Hepatic stellate cell (primary cell): ENCODE measurements at regions not wholly inside any gene's neighbourhood (a gene's known extent, or its start where the extent isn't known, plus 50 kb on each side); places are given as distances from the start of the nearest gene placed in this dataset.
"Not testable (repeated sequence)": the region's sequence is repeated elsewhere in the genome, so short reads cannot be mapped to it uniquely, and the experiment has no call there.

Source experiments
- DNase-seq: peaks from one replicate; pipeline ENCODE4 v3.0.0; 2011; ENCODE audit warnings: low spot score

- no peak for DNase-seq
Measured at GRCh38 chr6:74282143-74282689, 586.2 kb downstream of the CD109 start.

- no peak for DNase-seq
Measured at GRCh38 chr6:74280130-74280692, 584.2 kb downstream of the CD109 start.

- no peak for DNase-seq
Measured at GRCh38 chr6:74277777-74278186, 581.8 kb downstream of the CD109 start.

GRCh38 chr6:74273541-74273940, 577.5 kb downstream of the CD109 start:
- no peak for DNase-seq

GRCh38 chr6:74269600-74269858, 573.5 kb downstream of the CD109 start:
- DNase-seq: no peak

- no peak for DNase-seq
Measured at GRCh38 chr6:74268815-74269599, 573.0 kb downstream of the CD109 start.

- DNase-seq: no peak
Measured at GRCh38 chr6:74259981-74260380, 564.0 kb downstream of the CD109 start.

- no peak for DNase-seq
Measured at GRCh38 chr6:74256781-74257180, 560.8 kb downstream of the CD109 start.

- no peak for DNase-seq
Measured at GRCh38 chr6:74256381-74256780, 560.4 kb downstream of the CD109 start.

- not testable (repeated sequence) for DNase-seq
Measured at GRCh38 chr6:74255007-74255406, 559.0 kb downstream of the CD109 start.

- not testable (repeated sequence) for DNase-seq
Measured at GRCh38 chr6:74254147-74254546, 558.1 kb downstream of the CD109 start.

GRCh38 chr6:74253261-74253660, 557.3 kb downstream of the CD109 start:
- DNase-seq: no peak

- DNase-seq: no peak
Measured at GRCh38 chr6:74250161-74250818, 554.3 kb downstream of the CD109 start.

GRCh38 chr6:74249658-74250057, 553.7 kb downstream of the CD109 start:
- DNase-seq: no peak

GRCh38 chr6:74248966-74249365, 553.0 kb downstream of the CD109 start:
- no peak for DNase-seq

- DNase-seq: no peak
Measured at GRCh38 chr6:74222768-74223333, 526.8 kb downstream of the CD109 start.

GRCh38 chr6:74213995-74214394, 518.0 kb downstream of the CD109 start:
- DNase-seq: no peak

GRCh38 chr6:74208239-74208638, 512.2 kb downstream of the CD109 start:
- DNase-seq: no peak

GRCh38 chr6:74199215-74199915, 503.4 kb downstream of the CD109 start:
- no peak for DNase-seq

GRCh38 chr6:74197310-74197709, 501.3 kb downstream of the CD109 start:
- DNase-seq: no peak

GRCh38 chr6:74187811-74188210, 491.8 kb downstream of the CD109 start:
- DNase-seq: no peak

- no peak for DNase-seq
Measured at GRCh38 chr6:74182992-74183391, 487.0 kb downstream of the CD109 start.
